NCI-H2227 (cell line): ENCODE measurements at regions not wholly inside any gene's neighbourhood (a gene's known extent, or its start where the extent isn't known, plus 50 kb on each side); places are given as distances from the start of the nearest gene placed in this dataset.
"Not testable (repeated sequence)": the region's sequence is repeated elsewhere in the genome, so short reads cannot be mapped to it uniquely, and the experiment has no call there.

Source experiments
- DNase-seq: peaks from one replicate; lab custom pipeline; 2025; ENCODE audit not compliant: unreplicated experiment; lab: John Stamatoyannopoulos, UW

DNA sequence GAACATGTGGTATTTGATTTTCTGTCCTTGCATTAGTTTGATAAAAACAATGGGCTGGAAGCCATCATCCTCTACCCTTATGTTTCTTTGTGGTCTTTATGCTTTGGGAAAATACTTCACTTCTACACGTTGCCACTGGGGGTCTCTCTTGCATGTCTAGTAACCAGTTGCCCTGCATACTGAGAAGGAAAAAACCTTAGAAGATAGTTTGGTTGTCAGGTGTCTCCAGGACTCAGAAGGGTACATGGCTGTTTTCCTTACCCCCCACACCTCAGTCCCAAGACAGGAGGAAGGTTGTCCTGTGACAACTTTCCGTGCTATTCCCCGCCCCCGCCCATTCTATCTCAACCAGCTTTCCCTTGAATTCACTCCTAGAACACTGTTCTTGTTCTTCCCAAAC, 62.1 kb upstream of the LANCL3 start:
- DNase-seq, result peak; percentile 58

- DNase-seq, result not testable (repeated sequence)
These were observed 54.9 kb upstream of the LANCL3 start for GRCh38 chrX:37516512-37516911.

DNA sequence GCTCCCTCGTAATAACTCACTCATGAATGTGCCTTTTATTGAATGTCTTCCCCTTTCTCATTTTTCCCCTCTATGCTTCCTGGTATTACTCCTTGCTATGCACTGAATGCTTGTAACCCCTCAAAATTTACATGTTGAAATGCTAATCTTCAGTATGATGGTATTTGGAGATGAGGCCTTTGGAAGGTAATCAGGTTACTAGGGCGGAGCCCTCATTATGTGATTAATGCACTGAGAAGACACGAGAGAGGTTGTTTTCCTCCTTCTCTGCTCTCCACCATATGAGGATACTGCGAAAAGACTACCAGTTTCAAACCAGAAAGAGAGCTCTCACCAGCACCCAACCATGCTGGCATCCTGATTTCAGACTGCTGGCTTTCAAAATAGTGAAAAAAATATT, 52.2 kb upstream of the LANCL3 start:
- not testable (repeated sequence) for DNase-seq

DNA sequence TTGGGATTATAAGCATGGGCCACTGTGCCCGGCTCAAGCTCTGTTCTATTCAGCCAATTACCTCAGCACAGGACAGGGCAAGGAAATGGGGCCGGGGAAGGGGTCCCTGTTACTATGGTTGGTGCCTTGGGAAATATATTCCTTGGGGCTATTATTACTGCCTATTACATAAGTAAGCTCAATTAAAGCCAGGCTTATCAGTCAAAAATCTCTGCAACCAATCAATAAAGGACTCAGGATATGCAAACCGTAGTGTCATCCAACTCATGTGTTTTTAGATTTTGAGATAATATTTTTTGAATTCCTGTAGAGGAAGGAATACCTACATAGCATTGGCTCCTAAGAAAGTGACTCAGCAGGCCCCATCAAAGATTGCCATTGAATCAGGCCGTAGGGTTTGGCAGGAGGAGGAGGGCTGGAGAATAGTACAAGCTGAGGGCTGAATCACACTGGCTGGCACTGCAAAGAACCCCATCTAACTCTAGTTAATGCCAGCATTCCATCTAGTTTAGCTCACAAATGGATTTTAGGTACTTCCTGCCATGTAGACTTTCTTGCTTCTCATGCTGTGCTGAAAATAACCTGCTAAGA, 50.5 kb upstream of the LANCL3 start:
- DNase-seq, result not testable (repeated sequence)
